ENCODE measurements at regions not wholly inside any gene's neighbourhood (a gene's known extent, or its start where the extent isn't known, plus 50 kb on each side); places are given as distances from the start of the nearest gene placed in this dataset.

DNA sequence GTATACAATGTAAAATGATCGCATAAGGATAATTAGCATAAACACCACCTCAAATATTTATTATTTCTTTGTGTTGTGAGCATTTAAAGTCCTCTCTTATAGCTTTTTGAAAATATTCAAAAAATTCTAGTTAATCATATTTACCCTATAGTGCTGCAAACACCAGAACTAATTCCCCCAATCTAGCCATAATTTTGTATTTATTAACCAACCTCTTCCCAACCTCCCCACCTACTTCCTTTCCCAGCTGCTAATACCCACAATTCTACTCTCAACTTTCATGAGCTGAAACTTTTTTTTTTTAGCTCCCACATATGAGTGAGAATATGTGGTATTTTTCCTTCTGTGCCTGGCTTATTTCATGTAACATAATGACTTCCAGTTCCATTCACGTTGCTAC, 317.8 kb upstream of the ATP10B start:
- no peaks in the 10 kb centered on the region for H3K9me3 ChIP-seq (ENCODE audit: low read depth)
- no peak overlapping the region for H2AFZ ChIP-seq
- no peak for TF ChIP-seq EZH2 (IDR thresholded peaks at IDR 0.05; ENCODE audit: borderline replicate concordance)
- TF ChIP-seq EZH2phosphoT487 (IDR thresholded peaks at IDR 0.05; ENCODE audit: low read depth, severe bottlenecking, unreplicated experiment), result no peak
- TF ChIP-seq, protein P1, sequence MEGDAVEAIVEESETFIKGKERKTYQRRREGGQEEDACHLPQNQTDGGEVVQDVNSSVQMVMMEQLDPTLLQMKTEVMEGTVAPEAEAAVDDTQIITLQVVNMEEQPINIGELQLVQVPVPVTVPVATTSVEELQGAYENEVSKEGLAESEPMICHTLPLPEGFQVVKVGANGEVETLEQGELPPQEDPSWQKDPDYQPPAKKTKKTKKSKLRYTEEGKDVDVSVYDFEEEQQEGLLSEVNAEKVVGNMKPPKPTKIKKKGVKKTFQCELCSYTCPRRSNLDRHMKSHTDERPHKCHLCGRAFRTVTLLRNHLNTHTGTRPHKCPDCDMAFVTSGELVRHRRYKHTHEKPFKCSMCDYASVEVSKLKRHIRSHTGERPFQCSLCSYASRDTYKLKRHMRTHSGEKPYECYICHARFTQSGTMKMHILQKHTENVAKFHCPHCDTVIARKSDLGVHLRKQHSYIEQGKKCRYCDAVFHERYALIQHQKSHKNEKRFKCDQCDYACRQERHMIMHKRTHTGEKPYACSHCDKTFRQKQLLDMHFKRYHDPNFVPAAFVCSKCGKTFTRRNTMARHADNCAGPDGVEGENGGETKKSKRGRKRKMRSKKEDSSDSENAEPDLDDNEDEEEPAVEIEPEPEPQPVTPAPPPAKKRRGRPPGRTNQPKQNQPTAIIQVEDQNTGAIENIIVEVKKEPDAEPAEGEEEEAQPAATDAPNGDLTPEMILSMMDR (IDR thresholded peaks at IDR 0.05; ENCODE audit: poor library complexity), result no peak
- H3K27me3 ChIP-seq, result no peaks in the 10 kb centered on the region
- DNase-seq (ENCODE audit: low spot score), result no peak
- no peak overlapping the region for H3K4me3 ChIP-seq
- H3K27ac ChIP-seq, result no peak overlapping the region
- H3K4me1 ChIP-seq (ENCODE audit: insufficient read depth), result no peaks in the 10 kb centered on the region
- no peak overlapping the region for H3K4me2 ChIP-seq
- H3K9me2 ChIP-seq (replicated peaks; ENCODE audit: insufficient read depth), result no peaks in the 10 kb centered on the region
- no peaks in the 10 kb centered on the region for H3K36me3 ChIP-seq (replicated peaks; ENCODE audit: insufficient read depth, low read depth)
- H4K20me1 ChIP-seq (ENCODE audit: insufficient read depth, poor library complexity, severe bottlenecking), result no peaks in the 10 kb centered on the region
- no peaks in the 10 kb centered on the region for H3K79me2 ChIP-seq
- 86% methylated on average over 2 of the region's 2 CpGs for WGBS (ENCODE audit: low lambda C conversion rate, missing lambda C conversion rate)

DNA sequence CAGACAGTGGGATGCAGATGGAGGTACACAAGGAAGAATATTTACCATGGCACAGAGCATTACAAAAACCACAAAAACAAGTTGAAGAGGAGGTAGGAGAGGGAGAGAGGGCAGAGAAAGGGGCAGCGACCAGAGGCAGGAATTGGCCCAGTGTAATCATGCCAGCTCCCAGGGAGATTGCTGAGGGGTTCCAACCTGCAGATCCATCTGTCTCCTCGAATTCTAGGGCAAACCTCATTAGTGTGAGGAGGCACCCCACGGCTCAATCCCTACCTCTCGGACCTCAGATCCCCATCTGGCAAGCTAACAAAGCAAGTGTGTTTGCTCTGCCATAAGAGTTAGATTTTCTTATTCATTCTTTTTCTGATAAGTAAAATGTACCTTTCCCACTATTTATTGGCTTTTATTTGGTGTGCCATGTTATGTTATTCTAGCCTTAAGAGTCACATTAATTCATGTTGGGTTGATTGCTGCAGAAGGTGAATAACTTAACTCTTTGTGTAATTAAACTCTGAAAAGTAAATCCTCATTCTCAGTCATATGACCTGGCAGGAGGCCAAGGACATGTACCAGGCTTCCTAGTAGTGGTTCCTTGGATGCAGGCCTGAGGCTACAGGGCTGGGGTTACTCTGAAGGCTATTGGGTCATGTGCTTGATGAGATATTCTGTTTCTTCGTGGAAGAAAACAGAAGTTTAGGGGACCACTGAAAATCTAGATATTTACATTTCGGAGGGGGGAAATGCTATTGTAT, 315.2 kb upstream of the ATP10B start:
- Histone ChIP-seq H3K4me2 (no peak overlapping the region), H3K4me3 (no peak overlapping the region), H3K9me2 (replicated peaks; ENCODE audit: insufficient read depth) (no peaks in the 10 kb centered on the region), H3K9me3 (ENCODE audit: low read depth) (no peaks in the 10 kb centered on the region), H4K20me1 (ENCODE audit: insufficient read depth, poor library complexity, severe bottlenecking) (no peaks in the 10 kb centered on the region), H3K36me3 (replicated peaks; ENCODE audit: insufficient read depth, low read depth) (no peaks in the 10 kb centered on the region), H2AFZ (no peak overlapping the region), H3K79me2 (no peaks in the 10 kb centered on the region), H3K4me1 (ENCODE audit: insufficient read depth) (no peaks in the 10 kb centered on the region), H3K27me3 (no peaks in the 10 kb centered on the region), H3K27ac (no peak overlapping the region)
- no peak for TF ChIP-seq EZH2 (IDR thresholded peaks at IDR 0.05; ENCODE audit: borderline replicate concordance)
- no peak for TF ChIP-seq EZH2phosphoT487 (IDR thresholded peaks at IDR 0.05; ENCODE audit: low read depth, severe bottlenecking, unreplicated experiment)
- TF ChIP-seq, protein P1 (IDR thresholded peaks at IDR 0.05; ENCODE audit: poor library complexity), result no peak
- no peak for DNase-seq (ENCODE audit: low spot score)
- 83% methylated on average over 6 of the region's 6 CpGs for WGBS (ENCODE audit: low lambda C conversion rate, missing lambda C conversion rate)

DNA sequence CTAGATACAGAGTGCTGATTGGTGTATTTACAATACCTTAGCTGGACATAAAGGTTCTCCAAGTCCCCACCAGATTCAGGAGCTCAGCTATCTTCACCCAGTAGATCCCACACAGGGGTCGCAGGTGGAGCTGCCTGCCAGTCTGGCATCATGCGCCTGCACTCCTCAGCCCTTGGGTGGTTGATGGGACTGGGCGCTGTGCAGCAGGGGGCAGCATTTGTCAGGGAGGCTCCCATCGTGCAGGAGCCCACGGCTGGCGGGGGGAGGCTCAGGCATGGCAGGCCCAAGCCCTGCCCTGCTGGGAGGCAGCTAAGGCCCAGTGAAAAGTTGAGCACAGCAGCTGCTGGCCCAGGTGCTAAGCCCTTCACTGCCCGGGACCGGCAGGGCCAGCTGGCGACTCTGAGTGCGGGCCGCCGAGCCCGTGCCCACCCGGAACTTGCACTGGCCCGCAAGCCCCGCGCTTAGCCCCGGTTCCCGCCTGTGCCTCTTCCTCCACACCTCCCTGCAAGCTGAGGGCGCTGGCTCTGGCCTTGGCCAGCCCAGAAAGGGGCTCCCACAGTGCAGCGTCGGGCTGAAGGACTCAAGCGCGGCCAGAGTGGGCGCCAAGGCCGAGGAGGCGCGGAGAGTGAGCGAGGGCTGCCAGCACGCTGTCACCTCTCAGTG, 314.1 kb upstream of the ATP10B start:
- DNase-seq (ENCODE audit: low spot score), result no peak
- Histone ChIP-seq H3K9me2 (replicated peaks; ENCODE audit: insufficient read depth) (no peaks in the 10 kb centered on the region), H3K36me3 (replicated peaks; ENCODE audit: insufficient read depth, low read depth) (no peaks in the 10 kb centered on the region), H3K4me2 (no peak overlapping the region), H3K9me3 (ENCODE audit: low read depth) (no peaks in the 10 kb centered on the region), H3K79me2 (no peaks in the 10 kb centered on the region), H3K27ac (no peak overlapping the region), H3K4me3 (no peak overlapping the region), H3K27me3 (no peaks in the 10 kb centered on the region), H2AFZ (no peak overlapping the region), H3K4me1 (ENCODE audit: insufficient read depth) (no peaks in the 10 kb centered on the region), H4K20me1 (ENCODE audit: insufficient read depth, poor library complexity, severe bottlenecking) (no peaks in the 10 kb centered on the region)
- TF ChIP-seq EZH2phosphoT487 (IDR thresholded peaks at IDR 0.05; ENCODE audit: low read depth, severe bottlenecking, unreplicated experiment), result no peak
- TF ChIP-seq EZH2 (IDR thresholded peaks at IDR 0.05; ENCODE audit: borderline replicate concordance), result no peak
- TF ChIP-seq, protein P1 (IDR thresholded peaks at IDR 0.05; ENCODE audit: poor library complexity), result no peak
- 93% methylated on average over 30 of the region's 30 CpGs for WGBS (ENCODE audit: low lambda C conversion rate, missing lambda C conversion rate)
